Thyroid gland (tissue), 4 donors: ENCODE measurements at regions not wholly inside any gene's neighbourhood (a gene's known extent, or its start where the extent isn't known, plus 50 kb on each side); places are given as distances from the start of the nearest gene placed in this dataset.

Experiments
- DNase-seq, 2 donors: peaks; one replicate each; pipeline ENCODE4 v3.0.0-alpha.2; 2019
- H3K27ac ChIP-seq, 3 donors: fragments of 200-600 bp; sonication (generic); 1 replicate in 2 of 3; 2 replicates in 1 of 3; pipeline ENCODE4 v1.5.1; 2016 to 2019; ENCODE audit warnings: mild to moderate bottlenecking in 1 of 3, moderate library complexity in 1 of 3
- H3K27me3 ChIP-seq: fragments of 200-600 bp; sonication (generic); one replicate; pipeline ENCODE4 v1.5.1; 2019
- H3K36me3 ChIP-seq, 2 donors: fragments of 200-600 bp; sonication (generic); one replicate each; pipeline ENCODE4 v1.5.1; 2016 to 2019
- H3K4me1 ChIP-seq, 2 donors: fragments of 200-600 bp; sonication (generic); one replicate each; pipeline ENCODE4 v1.5.1; 2017 to 2019
- H3K4me3 ChIP-seq, 3 donors: fragments of 200-600 bp; sonication (generic); replicated peaks in 1 of 3; 1 replicate in 2 of 3; 2 replicates in 1 of 3; pipeline ENCODE4 v1.5.1; 2016; ENCODE audit warnings: mild to moderate bottlenecking in 1 of 3
- H3K9me3 ChIP-seq: fragments of 200-600 bp; sonication (generic); one replicate; pipeline ENCODE4 v1.5.1; 2017
- CTCF ChIP-seq, 6 experiments: fragments of 200-600 bp in 3 of 6; fragments of 450-650 bp in 3 of 6; sonication (generic) in 3 of 6; IDR thresholded peaks; one replicate each; pipeline ENCODE4 v1.5.1; 2016 to 2019; ENCODE audit warnings: antibody characterized with exemption in 6 of 6, mild to moderate bottlenecking in 2 of 6, inconsistent platforms in 1 of 6, moderate library complexity in 1 of 6
- POLR2A ChIP-seq, 2 donors: fragments of 450-650 bp; IDR thresholded peaks; one replicate each; pipeline ENCODE4 v1.6.1; 2017; ENCODE audit warnings: antibody characterized with exemption in 2 of 2, mild to moderate bottlenecking in 2 of 2, moderate library complexity in 1 of 2
- WGBS, 2 donors: methylation state at CpG; one replicate each; pipeline ENCODE4 v1.1.5; 2017; 5-methylcytosine and 5-hydroxymethylcytosine counted together
- intact Hi-C: fragments of 100-400 bp; cut with DNase I; formaldehyde crosslinking; loops from one replicate; pipeline ENCODE4 v1.15.1; 2023

GRCh38 chr3:28099296-28099695, 142.1 kb upstream of the CMC1 start:
- no peaks in the 10 kb centered on the region for H3K4me1 ChIP-seq
- TF ChIP-seq CTCF (IDR thresholded peaks at IDR 0.05) = no peak
- TF ChIP-seq POLR2A (IDR thresholded peaks at IDR 0.05) = no peak
- WGBS, 2 donors = 92 to 96% methylated on average over 2 of the region's 2 CpGs

GRCh38 chr3:28101705-28102104, 139.7 kb upstream of the CMC1 start:
- no peaks in the 10 kb centered on the region for H3K9me3 ChIP-seq
- 65 to 79% methylated on average over 1 of the region's 1 CpG for WGBS, 2 donors
- no peaks in the 10 kb centered on the region for H3K36me3 ChIP-seq
- TF ChIP-seq CTCF (IDR thresholded peaks at IDR 0.05) (no peak), POLR2A (IDR thresholded peaks at IDR 0.05) (no peak)
- intact Hi-C loops = no loop called here
- no peak for DNase-seq
- no peak overlapping the region for H3K4me3 ChIP-seq
- H3K27ac ChIP-seq = no peak overlapping the region
- no peaks in the 10 kb centered on the region for H3K27me3 ChIP-seq
- H3K4me1 ChIP-seq = no peaks in the 10 kb centered on the region

More at GRCh38 chr3:28099296-28099695, 142.1 kb upstream of the CMC1 start:
- H3K36me3 ChIP-seq = no peaks in the 10 kb centered on the region
- H3K4me3 ChIP-seq = no peak overlapping the region
- no peaks in the 10 kb centered on the region for H3K9me3 ChIP-seq
- no peaks in the 10 kb centered on the region for H3K27me3 ChIP-seq
- intact Hi-C loops = no loop called here
- no peak for DNase-seq
- H3K27ac ChIP-seq = no peak overlapping the region

- Histone ChIP-seq H3K4me3 (no peak overlapping the region), H3K27me3 (no peaks in the 10 kb centered on the region), H3K36me3 (no peaks in the 10 kb centered on the region), H3K27ac (no peak overlapping the region), H3K9me3 (no peaks in the 10 kb centered on the region), H3K4me1 (no peaks in the 10 kb centered on the region)
- TF ChIP-seq POLR2A (IDR thresholded peaks at IDR 0.05) (no peak), CTCF (IDR thresholded peaks at IDR 0.05) (no peak)
- WGBS, 2 donors = 72 to 75% methylated on average over 3 of the region's 3 CpGs
- DNase-seq = no peak
- intact Hi-C loops = no loop called here
Observed at GRCh38 chr3:28103861-28104260, 137.6 kb upstream of the CMC1 start.

GRCh38 chr3:28104896-28105534, 136.4 kb upstream of the CMC1 start:
- TF ChIP-seq POLR2A (IDR thresholded peaks at IDR 0.05) (no peak), CTCF (IDR thresholded peaks at IDR 0.05) (no peak)
- Histone ChIP-seq H3K9me3 (no peaks in the 10 kb centered on the region), H3K4me3 (no peak overlapping the region), H3K36me3 (no peaks in the 10 kb centered on the region), H3K4me1 (no peaks in the 10 kb centered on the region), H3K27ac (no peak overlapping the region), H3K27me3 (no peaks in the 10 kb centered on the region)
- DNase-seq = no peak
- 50 to 61% methylated on average over 11 of the region's 11 CpGs for WGBS, 2 donors
- intact Hi-C loops = no loop called here

GRCh38 chr3:28109829-28110228, 131.6 kb upstream of the CMC1 start:
- intact Hi-C loops = no loop called here
- H3K36me3 ChIP-seq = no peaks in the 10 kb centered on the region
- H3K9me3 ChIP-seq = no peaks in the 10 kb centered on the region
- no peak overlapping the region for H3K27ac ChIP-seq
- no peaks in the 10 kb centered on the region for H3K27me3 ChIP-seq
- no peak overlapping the region for H3K4me3 ChIP-seq
- no peak for TF ChIP-seq POLR2A (IDR thresholded peaks at IDR 0.05)
- TF ChIP-seq CTCF (IDR thresholded peaks at IDR 0.05) = no peak
- H3K4me1 ChIP-seq = no peaks in the 10 kb centered on the region
- WGBS, 2 donors = 84 to 90% methylated on average over 2 of the region's 2 CpGs
- DNase-seq = no peak
